ENCODE measurements at regions not wholly inside any gene's neighbourhood (a gene's known extent, or its start where the extent isn't known, plus 50 kb on each side); places are given as distances from the start of the nearest gene placed in this dataset.

DNA sequence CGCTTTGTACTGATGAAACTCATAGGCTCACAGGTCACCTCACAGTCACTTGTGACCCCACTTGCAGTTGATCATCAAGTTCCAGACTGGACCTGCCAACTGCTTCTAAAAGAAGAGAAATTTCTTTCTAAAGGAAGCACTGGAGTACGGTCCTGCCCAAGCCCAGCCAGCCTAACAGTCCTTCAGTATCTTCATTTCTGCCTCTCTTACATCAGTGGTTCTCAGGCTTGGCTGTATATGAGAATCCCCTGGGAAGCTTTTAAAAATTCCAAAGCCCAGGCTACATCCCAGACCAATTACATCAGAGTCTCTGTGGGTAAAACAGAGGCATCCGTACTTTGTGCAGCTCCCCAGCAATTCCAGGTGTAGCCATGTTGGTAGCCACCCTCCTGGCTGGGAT is 282.1 kb downstream of the NFIB start:
- DNase-seq, result no peak

DNA sequence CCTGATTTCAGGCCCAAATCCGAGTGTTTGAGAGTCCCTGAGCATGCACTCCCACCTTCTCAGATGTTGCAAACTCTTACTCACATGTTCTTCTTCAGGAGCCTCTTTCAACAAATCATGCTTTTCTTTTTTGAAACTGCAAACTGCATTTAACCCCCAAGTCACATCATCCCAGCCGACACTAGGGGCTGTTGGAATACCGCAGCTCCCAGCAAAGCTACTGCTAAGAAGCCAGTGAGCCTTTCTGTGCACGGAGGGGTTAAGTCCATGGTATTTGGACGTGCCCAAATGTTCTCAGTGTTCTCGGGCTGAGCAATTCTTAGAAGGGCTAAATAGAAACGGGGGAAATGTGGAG is 282.9 kb downstream of the NFIB start:
- no peak for DNase-seq

DNA sequence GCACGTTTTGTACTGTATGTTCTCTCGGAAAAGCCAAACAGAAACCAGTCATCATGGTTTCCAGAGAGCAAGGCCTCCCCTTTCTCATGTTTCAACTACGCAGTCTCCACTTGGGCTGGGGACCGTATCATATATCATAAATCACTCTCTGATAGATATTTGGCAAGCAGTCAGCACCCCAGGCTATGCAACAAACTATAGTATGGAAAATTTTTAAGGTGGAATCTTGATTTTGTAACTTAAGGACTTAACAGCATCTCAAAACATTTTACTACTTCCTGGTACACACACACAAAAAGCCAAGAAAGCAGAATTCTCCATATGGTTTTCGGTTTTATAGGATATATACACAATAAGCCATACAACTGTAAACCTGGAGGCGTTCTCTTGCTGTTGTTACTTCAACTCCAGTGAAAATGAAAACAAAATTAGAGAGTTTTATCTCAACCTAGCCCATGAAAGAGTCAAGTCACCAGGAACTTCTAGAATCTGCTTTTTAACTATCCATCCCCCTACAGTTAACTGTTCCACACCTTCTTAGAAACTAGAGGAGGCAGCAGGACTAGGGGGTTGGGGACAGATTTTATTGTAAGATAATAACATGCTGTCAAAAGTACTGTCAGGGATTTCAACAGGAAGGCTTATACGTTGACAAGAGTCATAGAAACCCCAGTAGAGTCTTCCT is 283.4 kb downstream of the NFIB start:
- no peak for DNase-seq

DNA sequence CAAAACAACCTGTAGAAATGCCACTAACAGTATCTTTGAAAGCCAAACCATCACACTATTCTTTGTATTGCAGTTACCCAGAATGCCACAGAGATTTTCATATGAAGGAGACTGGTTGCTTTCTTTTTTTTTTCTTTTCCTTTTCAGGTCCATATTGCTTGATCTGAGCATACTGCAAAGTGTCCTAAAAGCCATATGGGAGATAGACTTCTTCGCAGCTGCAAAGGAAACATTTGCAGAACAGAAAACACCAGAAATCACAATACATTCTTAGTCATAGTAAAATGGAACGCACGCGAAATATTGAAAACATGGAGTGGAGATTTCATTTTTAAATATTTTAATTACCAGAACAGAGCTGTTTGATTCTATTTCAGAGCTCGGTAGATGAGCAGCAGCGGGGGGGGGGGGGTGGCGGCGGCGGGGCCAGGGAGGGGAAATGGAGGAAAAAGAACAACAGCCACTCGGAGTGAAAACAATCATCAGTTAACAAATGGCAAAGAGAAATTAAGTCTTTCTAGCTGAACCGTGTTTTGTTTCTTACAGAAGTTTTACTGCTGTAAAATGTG is 284.1 kb downstream of the NFIB start:
- DNase-seq, result no peak

DNA sequence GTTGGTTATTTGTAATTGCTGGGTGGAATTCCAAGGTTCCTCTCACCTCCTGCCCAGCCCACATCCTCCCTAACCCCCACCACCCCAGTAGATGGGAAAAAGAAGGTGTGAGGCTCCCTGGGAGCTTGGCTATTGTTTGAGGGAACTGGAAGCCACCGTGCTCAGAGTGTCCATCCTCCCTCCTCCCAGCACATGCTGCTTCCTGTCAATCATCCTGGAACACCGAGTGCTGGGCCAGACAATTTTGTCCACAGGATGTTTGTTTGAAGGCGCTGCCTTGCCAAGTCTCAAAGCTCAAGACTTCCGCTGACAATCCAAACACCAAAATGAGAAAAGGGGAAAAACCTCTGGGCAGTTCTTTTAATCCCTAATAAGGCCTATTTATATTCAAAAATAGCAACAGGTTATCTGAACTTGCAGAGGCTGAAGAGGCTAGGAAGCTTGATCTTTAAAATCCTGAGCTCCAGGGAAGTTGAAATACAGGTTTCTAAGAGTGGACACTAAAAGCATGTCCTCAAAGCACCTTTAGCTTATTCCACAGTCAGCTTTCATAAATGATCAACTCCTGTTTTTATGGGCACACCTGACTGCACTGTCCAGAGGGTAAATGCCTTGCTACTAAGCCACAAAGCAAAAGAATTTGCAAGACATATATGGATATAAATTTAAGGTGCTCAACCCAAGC is 286.7 kb downstream of the NFIB start:
- no peak for DNase-seq

DNA sequence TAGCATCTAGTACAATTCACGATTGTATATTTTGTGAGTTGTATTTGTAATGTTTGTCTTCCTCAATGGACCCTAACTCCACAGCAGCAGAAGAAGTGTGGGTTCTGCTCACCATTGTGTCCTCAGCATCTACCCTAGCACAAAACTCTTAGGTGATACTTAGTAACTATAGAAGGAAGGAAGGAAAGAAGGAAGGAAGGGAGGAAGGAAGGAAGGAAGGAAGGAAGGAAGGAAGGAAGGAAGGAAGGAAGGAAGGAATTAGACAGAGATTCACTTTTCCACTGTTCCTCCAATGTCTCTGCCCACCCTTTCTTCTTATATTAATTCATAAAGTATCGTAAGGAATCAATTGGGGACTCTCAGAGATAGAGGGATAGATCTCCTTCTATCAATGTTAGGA is 288.2 kb downstream of the NFIB start:
- no peak for DNase-seq

DNA sequence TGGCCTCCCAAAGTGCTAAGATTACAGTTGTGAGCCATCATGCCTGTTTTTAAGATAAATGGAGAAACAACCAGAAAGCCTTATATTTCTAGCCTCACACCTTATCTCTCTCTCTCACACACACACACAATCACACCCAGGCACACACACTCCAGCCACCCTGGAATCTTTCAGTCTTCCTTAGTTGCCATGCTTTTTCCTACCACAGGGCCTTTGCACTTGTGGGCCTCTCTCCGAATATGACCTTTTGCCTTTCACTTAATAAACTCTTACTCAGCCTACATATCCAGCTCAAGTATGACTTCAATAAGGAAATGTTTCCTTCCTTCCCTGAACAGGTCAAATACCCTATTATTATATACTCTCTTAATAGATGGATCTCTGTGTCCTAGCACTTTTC is 290.7 kb downstream of the NFIB start:
- no peak for DNase-seq

DNA sequence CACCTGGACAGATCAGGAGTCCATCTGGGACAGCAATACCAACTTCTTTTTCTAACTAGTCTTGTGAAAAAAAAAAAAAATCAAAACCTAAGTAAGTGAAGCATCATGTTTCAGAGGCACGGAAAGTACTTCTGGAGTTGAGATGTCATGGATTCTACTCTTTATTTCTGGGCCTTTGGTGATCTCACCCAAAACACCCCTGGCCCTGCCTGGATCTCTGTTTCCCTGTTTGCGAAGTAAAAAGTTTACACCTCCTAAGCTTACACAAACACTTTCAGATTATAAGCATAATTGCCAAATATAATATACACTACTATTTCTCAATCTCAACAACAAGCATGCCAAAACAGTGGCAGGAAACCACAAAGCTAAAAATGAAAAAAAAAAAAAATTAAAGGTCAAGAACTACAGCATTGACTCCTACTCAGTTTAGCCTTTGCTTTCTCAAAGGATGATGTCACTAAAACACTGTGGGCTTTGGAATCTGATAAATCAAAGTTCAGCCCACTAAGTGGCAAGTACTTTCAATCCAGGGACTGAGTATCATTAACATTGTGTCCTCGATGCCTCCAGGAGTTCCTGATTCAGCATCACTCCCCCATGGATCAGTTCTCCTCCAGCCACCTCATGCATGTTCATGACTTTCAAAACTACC is 291.9 kb downstream of the NFIB start:
- DNase-seq, result no peak

DNA sequence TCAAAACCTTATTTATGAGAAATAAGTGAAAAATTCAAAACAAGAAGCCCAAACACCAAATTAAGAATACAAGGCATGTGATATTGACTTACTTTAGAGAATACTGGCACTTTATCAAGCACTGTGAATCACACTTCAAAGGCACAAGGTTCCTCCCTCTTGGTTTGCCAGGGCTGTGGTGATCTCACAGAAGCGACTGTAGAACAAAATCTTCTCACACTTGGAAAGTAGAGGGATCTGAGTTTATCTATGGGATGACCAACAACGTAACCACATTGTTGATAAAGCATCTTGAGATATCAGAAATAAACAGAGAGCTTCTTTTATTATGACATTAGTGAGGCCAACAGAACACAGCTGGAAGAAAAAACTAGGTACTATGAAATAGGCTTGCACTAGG is 295.9 kb downstream of the NFIB start:
- DNase-seq, result no peak

DNA sequence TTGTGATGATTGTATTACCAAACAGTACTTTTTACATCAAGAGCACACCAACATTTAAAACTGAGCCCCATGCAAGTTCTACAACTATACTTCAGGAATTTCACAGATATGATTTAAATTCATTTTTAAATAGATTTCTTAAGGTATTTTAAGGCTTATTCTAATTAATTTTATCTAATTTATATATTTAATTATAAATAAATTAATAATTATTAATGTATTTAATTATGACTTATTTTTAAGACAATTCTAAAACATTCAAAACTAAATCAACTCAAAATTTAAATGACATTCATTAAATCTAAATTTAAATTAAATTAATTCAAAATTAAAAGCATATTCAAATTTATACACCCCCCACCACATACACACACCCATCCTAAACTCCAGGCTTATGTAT is 299.2 kb downstream of the NFIB start:
- no peak for DNase-seq

DNA sequence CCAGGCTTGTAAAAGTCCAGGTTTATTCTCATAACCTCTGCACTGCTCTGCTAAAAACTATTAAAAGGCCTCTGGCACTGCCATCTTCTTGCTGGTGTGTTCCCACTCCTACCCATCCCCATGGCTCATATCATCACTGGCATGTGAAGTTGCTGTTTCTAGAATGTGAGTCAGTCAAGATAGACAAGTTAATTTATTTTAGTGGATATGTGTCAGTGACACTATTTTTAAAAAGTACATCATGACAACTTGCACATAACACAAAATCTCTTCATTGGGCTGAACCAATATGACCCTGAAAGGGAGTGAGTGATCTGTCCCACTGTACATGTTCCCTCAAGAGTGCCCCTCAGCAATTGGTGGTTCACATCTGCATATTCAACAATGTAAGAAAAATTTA is 299.7 kb downstream of the NFIB start:
- no peak for DNase-seq

DNA sequence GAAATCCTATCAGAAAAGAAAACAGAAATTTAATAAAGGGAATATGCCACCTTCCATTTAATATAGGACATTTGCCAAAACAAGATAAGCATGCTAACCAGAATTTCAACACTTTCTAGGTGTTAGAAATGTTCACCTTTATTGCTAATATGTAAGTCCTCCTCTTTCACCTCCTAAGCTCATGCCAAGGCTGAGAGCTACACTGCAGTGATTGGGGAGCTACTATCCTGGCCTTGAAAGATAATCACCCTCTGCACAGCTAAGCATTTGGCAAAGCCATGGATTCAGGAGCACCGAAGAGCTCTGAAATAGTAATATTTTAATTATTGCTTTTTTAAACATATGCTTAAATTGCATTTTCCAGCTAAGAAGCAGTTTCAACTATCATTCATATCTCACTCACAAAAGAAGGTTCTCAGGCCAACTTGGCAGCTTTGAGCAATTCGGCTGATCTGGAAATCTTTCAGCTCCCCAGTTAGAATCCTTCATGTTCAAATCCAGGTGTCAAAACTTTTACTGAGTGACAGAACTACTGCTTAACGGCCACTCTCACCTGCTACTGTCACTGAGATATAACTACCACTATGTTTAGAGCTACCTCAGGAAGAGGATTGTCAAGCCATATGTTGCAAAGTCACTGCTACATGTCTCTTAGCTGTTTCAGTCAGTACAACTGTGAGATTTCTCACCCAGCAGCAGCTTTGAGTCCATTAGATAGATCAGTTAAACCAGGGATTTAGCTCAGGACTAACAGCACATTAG is 302.0 kb downstream of the NFIB start:
- DNase-seq, result no peak

DNA sequence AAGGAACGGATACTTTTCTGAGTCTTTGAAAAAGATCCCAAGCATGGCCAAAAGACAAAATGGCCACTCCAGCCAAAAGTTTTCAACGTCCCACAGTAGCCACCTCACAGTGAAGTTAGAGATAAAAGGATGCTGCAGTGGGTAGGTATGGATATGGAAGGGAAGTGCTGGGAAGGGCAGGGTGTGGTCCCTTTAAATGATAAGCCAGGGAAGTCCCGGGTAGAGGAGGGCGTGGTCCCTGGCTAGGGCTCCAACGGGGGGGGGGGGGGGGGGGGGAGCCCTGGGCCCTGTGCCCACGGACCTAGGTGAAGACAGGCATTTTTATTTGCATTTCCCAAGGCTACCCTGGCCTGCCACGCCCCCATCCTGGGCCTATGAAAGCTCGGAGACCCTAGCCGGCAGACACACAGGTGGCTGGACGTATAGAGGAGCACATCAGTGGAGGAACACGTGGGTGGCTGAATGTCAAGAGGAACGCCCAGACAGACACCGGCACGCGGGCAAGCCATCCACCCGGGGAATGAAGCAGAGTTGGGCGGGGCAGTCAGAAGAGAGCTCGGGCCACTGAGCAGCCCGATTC is 306.7 kb downstream of the NFIB start:
- no peak for DNase-seq

DNA sequence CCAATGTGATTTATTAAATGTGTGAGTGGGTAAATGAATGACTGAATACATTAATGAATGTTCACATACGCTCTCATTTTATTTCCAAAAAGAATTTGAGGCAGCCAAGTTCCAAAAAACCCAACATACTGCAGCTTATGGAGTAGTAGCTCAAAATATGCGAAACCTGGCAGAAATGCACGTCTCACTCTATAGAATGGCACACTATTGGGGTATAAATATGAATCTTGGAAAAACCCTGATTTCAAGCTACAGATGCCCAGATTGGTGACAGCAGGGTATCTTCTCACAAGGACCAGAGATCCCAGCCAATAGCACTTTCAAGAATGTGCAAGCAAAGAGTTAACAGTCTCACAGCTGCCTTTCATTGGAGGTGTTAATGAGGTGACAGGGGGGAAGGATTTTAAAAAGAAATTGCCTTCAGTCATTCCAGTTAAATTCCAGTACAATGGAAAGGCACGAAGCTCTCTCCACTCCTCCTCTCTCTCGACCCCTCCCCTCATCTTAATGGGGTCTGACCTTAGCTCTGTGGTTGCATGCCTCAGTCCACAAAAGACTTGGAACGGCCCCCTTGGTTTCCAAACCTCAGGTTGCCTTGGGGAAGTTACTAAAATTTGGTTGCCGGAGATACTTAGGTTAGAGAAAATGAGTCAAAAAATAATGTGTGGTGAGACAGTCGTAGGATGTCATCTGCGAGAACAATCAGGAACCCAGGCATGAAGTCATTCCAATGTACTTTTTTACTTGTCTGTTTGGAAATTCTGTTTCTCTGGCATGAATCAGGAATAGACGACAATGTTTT is 307.4 kb downstream of the NFIB start:
- no peak for DNase-seq

DNA sequence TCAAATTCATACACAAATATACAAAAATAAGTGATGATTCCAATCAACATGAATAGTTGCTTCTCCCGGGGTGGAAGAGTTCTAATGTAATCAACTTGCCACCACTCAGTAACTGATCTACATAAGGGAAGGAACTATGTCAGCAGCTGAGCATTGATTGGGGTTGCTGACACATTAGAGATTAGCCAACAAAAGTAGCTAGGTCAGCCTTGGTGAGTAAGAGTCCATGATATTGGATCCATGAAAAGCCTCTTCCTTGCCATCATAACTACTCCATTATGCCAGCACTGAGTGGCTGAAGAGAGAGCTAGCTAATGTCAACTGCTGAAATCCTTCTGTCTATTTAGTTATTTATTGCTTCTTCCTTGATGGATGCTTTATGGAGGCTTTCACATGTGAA is 309.8 kb downstream of the NFIB start:
- no peak for DNase-seq

DNA sequence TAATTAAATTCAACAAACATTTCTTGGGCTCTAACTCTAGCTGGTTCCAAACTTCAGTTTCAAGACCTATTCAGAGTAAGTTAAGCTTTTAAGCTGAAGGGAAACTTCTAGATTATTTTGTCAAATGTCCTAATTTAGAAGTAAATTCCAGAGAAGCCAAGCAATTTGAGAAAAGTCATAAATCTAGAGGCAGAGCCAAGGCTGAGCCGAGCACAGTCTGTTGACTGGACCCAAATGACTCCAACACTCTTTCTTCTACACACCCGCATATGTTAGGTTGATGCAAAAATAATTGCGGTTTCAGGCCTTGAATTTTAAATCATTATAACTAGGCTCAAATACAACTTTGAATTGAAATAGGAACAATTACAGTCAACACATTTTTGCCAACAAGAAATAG is 319.7 kb downstream of the NFIB start:
- no peak for DNase-seq

DNA sequence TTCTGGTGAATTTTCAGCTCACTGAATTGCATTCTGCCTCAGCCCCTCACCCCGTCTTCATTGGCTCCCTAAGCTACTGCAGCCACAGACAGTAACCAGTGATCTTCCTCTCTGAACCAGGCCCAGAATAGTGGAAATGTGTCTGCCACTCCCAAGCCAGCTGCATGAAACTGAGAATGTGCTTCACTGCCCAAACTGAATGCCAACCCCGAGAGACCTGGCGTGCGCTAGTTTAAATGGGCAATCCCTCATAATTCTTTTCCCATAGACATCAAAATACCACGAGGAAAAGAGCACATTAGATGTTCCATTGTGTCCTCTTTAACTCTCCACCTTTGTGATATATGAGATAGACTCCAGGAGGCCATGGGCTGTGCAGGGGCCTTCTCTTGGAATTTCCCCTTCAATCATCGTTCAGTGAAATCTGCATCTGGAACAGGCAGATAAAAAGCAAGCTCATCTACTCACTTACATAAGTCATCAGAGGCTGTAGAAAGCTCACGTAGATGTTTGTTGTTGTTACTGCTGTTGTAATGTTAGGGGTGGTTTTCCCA is 320.2 kb downstream of the NFIB start:
- no peak for DNase-seq

DNA sequence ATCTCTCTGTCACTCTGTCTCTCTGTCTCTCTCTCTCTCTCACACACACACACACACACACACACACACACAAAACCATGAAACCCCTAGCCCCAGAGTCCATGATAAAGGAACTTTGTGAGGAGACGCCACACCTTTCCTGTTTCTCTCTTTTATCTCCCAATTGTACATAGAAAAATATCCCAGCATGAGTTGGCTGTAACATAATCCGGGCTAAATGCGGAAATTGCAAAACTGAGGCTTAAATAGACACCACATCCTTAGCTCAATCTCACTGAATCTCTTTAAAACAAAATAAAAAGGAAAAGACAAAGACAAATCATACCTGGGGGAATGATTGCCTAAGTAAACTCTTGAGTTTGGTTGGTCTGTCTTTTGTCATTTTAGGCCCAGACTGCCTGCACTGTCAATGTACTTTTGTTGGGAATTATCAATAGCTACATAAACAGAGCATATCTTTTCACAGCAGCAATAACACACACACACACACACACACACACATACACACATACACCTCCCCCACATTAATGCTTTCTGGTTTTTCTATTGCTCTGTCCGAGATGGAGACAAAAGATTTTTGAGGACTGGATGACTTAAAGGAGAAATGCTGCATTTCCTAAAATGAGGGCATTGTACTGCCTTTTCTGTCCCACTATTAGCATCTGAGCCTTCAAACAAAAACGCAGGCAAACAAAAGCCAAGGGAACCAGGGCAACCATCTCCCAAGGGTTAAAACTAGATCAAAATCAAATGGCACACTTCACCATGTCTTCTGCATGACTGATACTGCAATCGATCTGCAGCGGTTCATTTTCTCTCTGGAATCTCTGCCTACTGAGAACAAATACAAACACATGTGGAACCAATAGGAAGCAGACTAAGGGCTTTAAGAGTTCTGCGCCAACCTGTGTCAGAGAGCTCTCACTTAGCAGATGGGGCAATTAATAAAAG is 321.5 kb downstream of the NFIB start:
- DNase-seq, result no peak

DNA sequence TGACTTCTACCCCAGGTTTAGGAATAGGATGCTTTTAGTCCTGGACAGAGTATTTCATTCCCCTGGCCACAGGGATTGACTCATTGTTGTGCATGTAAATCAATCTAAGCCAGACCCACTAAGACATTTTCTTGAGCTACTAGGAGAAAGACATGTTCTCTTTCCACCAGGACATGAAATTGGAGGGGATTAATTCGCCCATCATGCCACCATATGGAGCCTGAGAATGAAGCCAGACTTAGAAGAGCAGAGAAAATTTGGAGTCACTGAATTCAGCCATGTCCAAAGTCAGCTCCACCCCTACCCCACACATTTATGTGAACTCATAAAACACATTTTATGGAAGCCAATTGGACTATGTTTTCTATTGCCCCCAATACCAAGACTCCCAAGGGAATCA is 322.5 kb downstream of the NFIB start:
- DNase-seq, result no peak

DNA sequence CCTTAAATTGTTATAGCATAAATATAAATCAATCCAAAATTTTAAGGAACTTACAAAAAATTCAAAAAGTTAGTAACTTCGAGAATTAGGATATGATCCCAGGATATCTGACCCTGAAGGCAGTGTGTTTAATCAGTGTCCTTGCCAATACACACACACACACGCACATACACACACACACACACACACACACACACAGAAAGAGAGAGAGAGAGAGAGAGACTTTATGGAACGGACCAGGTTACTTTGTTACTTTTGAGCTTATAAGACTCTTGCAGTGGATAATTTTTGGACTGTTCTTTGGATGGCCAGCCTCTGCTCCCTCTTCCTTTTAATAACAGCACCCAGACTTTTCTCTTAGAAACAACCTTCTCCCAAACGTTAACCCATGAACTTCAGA is 322.9 kb downstream of the NFIB start:
- no peak for DNase-seq

DNA sequence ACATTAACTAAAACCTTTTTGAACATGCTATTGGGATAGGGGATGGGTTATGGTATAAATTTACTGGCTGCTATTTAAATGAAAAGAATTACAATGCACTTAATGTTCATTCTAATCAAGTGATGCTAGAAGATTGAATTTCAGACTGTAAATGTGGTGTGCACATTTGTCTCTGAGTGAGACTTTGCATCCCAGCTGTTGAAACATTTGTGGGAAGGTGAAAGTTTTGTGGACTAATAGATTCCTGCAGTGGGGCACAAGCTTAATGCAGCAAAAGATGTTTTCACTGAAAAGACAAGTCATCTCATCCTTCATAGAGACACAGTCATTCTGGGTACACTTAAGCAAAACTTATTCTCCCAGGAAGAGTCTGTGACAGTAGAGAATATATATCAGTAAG is 323.6 kb downstream of the NFIB start:
- no peak for DNase-seq

Data from hematopoietic multipotent progenitor cell treated with erythropoietin and hydrocortisone succinate and interleukin-3 and kit ligand, for 8 days (in vitro differentiated cells).